H9 (cell line): ENCODE measurements at regions not wholly inside any gene's neighbourhood (a gene's known extent, or its start where the extent isn't known, plus 50 kb on each side); places are given as distances from the start of the nearest gene placed in this dataset.

Experiments
- DNase-seq: peaks from one replicate; pipeline ENCODE4 v3.0.0-alpha.2; 2017
- H2AFZ ChIP-seq: one replicate; pipeline ENCODE4 v1.6.1; 2013; ENCODE audit warnings: mild to moderate bottlenecking, low read length, control low read depth, moderate library complexity
- H2AK5ac ChIP-seq: 2 replicates; pipeline ENCODE4 v1.6.1; 2013; ENCODE audit warnings: low read length, control low read depth, mixed read lengths; ENCODE audit not compliant: insufficient read length
- H2BK120ac ChIP-seq: one replicate; pipeline ENCODE4 v1.6.1; 2013; ENCODE audit warnings: low read depth, mild to moderate bottlenecking, low read length, control low read depth, inconsistent platforms; ENCODE audit not compliant: poor library complexity, severe bottlenecking
- H2BK12ac ChIP-seq: 2 replicates; pipeline ENCODE4 v1.6.1; 2013; ENCODE audit warnings: low read length, control low read depth, mixed read lengths, low read depth; ENCODE audit not compliant: insufficient read length
- H2BK15ac ChIP-seq: 2 replicates; pipeline ENCODE4 v1.6.1; 2013; ENCODE audit warnings: low read depth, low read length, control low read depth
- H2BK20ac ChIP-seq: one replicate; pipeline ENCODE4 v1.6.1; 2013; ENCODE audit warnings: low read depth, mild to moderate bottlenecking, low read length, control low read depth, inconsistent platforms; ENCODE audit not compliant: poor library complexity, severe bottlenecking
- H2BK5ac ChIP-seq: 2 replicates; pipeline ENCODE4 v1.6.1; 2013; ENCODE audit warnings: low read length, control low read depth, mixed read lengths; ENCODE audit not compliant: insufficient read length
- H3K14ac ChIP-seq: 2 replicates; pipeline ENCODE4 v1.6.1; 2013; ENCODE audit warnings: low read length, control low read depth; ENCODE audit not compliant: insufficient read depth
- H3K18ac ChIP-seq: 2 replicates; pipeline ENCODE4 v1.6.1; 2013; ENCODE audit warnings: low read depth, mild to moderate bottlenecking, mixed read lengths, low read length, control low read depth; ENCODE audit not compliant: insufficient read length
- H3K23ac ChIP-seq: 2 replicates; pipeline ENCODE4 v1.6.1; 2013; ENCODE audit warnings: low read length, control low read depth, mixed read lengths, low read depth; ENCODE audit not compliant: insufficient read length
- H3K23me2 ChIP-seq: 2 replicates; pipeline ENCODE4 v1.6.1; 2013; ENCODE audit warnings: low read depth, mild to moderate bottlenecking, mixed read lengths, low read length, control low read depth; ENCODE audit not compliant: insufficient read length, poor library complexity, severe bottlenecking
- H3K27ac ChIP-seq: 2 replicates; pipeline ENCODE4 v1.5.1; 2013; ENCODE audit warnings: low read length, control low read depth, mixed read lengths, low read depth; ENCODE audit not compliant: insufficient read length
- H3K27me3 ChIP-seq: 2 replicates; pipeline ENCODE4 v1.6.1; 2013; ENCODE audit warnings: low read length, control low read depth, inconsistent platforms; ENCODE audit not compliant: insufficient read depth
- H3K4ac ChIP-seq: 2 replicates; pipeline ENCODE4 v1.6.1; 2013; ENCODE audit warnings: low read depth, mild to moderate bottlenecking, control low read depth, inconsistent platforms, low read length, moderate library complexity
- H3K4me1 ChIP-seq: 2 replicates; pipeline ENCODE4 v1.6.1; 2013; ENCODE audit warnings: low read length, control low read depth, inconsistent platforms; ENCODE audit not compliant: insufficient read depth
- H3K4me2 ChIP-seq: 2 replicates; pipeline ENCODE4 v1.6.1; 2013; ENCODE audit warnings: low read length, control low read depth, mixed read lengths; ENCODE audit not compliant: insufficient read length, insufficient read depth
- H3K56ac ChIP-seq: 2 replicates; pipeline ENCODE4 v1.6.1; 2013; ENCODE audit warnings: low read depth, mild to moderate bottlenecking, mixed read lengths, low read length, control low read depth; ENCODE audit not compliant: insufficient read length
- H3K79me1 ChIP-seq: 2 replicates; pipeline ENCODE4 v1.6.1; 2013; ENCODE audit warnings: low read depth, mild to moderate bottlenecking, moderate library complexity, low read length, control low read depth, inconsistent platforms; ENCODE audit not compliant: insufficient read depth, poor library complexity, severe bottlenecking
- H3K79me2 ChIP-seq: 2 replicates; pipeline ENCODE4 v1.6.1; 2013; ENCODE audit warnings: low read length, control low read depth, inconsistent platforms; ENCODE audit not compliant: insufficient read depth
- H3K9ac ChIP-seq: 2 replicates; pipeline ENCODE4 v1.6.1; 2013; ENCODE audit warnings: low read length, control low read depth, mixed read lengths; ENCODE audit not compliant: insufficient read length; ENCODE audit errors: extremely low read depth
- H3K9me3 ChIP-seq: one replicate; pipeline ENCODE4 v1.6.1; 2013; ENCODE audit warnings: low read depth, low read length, inconsistent platforms; ENCODE audit not compliant: control insufficient read depth
- H3T11ph ChIP-seq: one replicate; pipeline ENCODE4 v1.6.1; 2013; ENCODE audit warnings: mild to moderate bottlenecking, low read length, control low read depth, inconsistent platforms
- H4K20me1 ChIP-seq: one replicate; pipeline ENCODE4 v1.6.1; 2013; ENCODE audit not compliant: control insufficient read depth, insufficient read length, insufficient read depth
- H4K5ac ChIP-seq: 2 replicates; pipeline ENCODE4 v1.6.1; 2013; ENCODE audit warnings: low read depth, mild to moderate bottlenecking, mixed read lengths, low read length, control low read depth; ENCODE audit not compliant: insufficient read length
- H4K8ac ChIP-seq: replicated peaks from 2 replicates; pipeline ENCODE4 v1.6.1; 2013; ENCODE audit warnings: low read length, control low read depth, mixed read lengths, low read depth; ENCODE audit not compliant: insufficient read length
- H4K91ac ChIP-seq: 2 replicates; pipeline ENCODE4 v1.6.1; 2013; ENCODE audit warnings: low read depth, mild to moderate bottlenecking, moderate library complexity, mixed read lengths, low read length, control low read depth; ENCODE audit not compliant: insufficient read length
- H3K27ac Mint-ChIP-seq, 3 experiments: 2 replicates in 2 of 3; 3 replicates in 1 of 3; pipeline ENCODE4 v1.8.0; 2020 to 2021; ENCODE audit warnings: mixed read lengths in 3 of 3, mild to moderate bottlenecking in 1 of 3, moderate library complexity in 1 of 3
- H3K27me3 Mint-ChIP-seq: 2 replicates; pipeline ENCODE4 v1.8.0; 2021; ENCODE audit warnings: low read depth, mild to moderate bottlenecking, moderate library complexity, mixed read lengths
- H3K36me3 Mint-ChIP-seq, 3 experiments: 2 replicates in 2 of 3; 3 replicates in 1 of 3; pipeline ENCODE4 v1.8.0; 2020 to 2021; ENCODE audit warnings: low read depth in 3 of 3, mixed read lengths in 3 of 3; ENCODE audit not compliant: insufficient read depth in 1 of 3
- H3K4me1 Mint-ChIP-seq, 2 experiments: 2 replicates each; pipeline ENCODE4 v1.8.0; 2020; ENCODE audit warnings: mixed read lengths in 2 of 2
- H3K4me3 Mint-ChIP-seq, 2 experiments: 2 replicates in 1 of 2; 3 replicates in 1 of 2; pipeline ENCODE4 v1.8.0; 2020 to 2021; ENCODE audit warnings: mild to moderate bottlenecking in 2 of 2, mixed read lengths in 2 of 2, moderate library complexity in 1 of 2
- H3K9me3 Mint-ChIP-seq, 2 experiments: 2 replicates in 1 of 2; 3 replicates in 1 of 2; pipeline ENCODE4 v1.8.0; 2020; ENCODE audit warnings: mild to moderate bottlenecking in 2 of 2, mixed read lengths in 2 of 2, moderate library complexity in 1 of 2
- WGBS: extraction: QIAGEN DNeasy Blood & Tissue Kit; methylation state at CpG from one replicate; pipeline ENCODE4 v1.1.7; 2013; ENCODE audit warnings: missing lambda C conversion rate, low lambda C conversion rate, mixed read lengths; ENCODE audit not compliant: insufficient read length; ENCODE audit errors: extremely low coverage; 5-methylcytosine and 5-hydroxymethylcytosine counted together
- TF ChIP-seq, protein P1 (sequence below): fragments of 200-600 bp; sonication (generic); conservative IDR thresholded peaks from 3 replicates; pipeline ENCODE4 v1.8.0; 2021; ENCODE audit warnings: antibody characterized with exemption, mild to moderate bottlenecking

DNA sequence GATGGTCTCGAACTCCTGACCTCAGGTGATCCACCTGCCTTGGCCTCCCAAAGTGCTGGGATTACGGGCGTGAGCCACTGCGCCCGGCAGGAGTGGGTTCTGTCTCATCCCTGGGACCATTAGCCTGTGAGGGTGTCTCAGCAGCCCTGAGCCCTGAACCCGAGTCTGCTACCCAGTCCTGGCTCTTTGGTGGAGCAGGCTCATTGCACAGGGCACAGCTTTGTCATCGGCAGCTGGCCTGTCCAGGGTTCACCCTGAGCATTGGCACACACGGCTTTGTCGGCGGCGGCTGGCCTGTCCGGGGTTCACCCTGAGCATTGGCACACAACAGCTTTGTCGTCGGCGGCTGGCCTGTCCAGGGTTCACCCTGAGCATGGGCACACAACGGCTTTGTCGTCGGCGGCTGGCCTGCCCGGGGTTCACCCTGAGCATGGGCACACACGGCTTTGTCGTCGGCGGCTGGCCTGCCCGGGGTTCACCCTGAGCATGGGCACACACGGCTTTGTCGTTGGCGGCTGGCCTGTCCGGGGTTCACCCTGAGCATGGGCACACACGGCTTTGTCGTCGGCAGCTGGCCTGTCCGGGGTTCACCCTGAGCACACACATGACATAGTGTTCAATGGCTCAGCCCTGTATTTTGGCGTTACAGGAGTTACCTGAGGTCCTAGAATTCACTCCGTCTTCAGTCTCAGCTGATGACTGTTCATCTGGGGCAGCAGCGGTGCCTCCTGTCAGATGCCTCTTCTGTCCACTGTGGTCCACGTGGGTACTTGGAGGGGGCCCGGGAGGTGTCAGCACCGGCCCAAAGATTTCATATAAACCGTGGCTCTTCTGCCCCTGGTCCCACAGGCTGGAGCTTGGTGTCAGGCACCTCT, 1082.5 kb downstream of the BRD1 start:
- Histone ChIP-seq H4K91ac (no peak overlapping the region), H3K4me2 (no peak overlapping the region), H3K4ac (no peak overlapping the region), H2BK20ac (no peak overlapping the region), H3K9ac (no peak overlapping the region), H3K14ac (no peak overlapping the region), H3K23me2 (no peaks in the 10 kb centered on the region), H2AK5ac (no peak overlapping the region), H4K20me1 (no peaks in the 10 kb centered on the region), H2BK120ac (no peak overlapping the region), H3K23ac (no peak overlapping the region), H3K79me1 (no peaks in the 10 kb centered on the region), H3K27me3 (no peaks in the 10 kb centered on the region), H3T11ph (no peak overlapping the region), H2BK12ac (no peak overlapping the region), H3K27ac (no peak overlapping the region), H3K56ac (no peak overlapping the region), H2AFZ (no peak overlapping the region), H2BK5ac (no peak overlapping the region), H3K9me3 (no peaks in the 10 kb centered on the region), H4K5ac (no peak overlapping the region), H3K4me1 (no peaks in the 10 kb centered on the region), H3K18ac (no peak overlapping the region), H4K8ac (no peak overlapping the region), H3K79me2 (no peaks in the 10 kb centered on the region), H2BK15ac (no peak overlapping the region)
- WGBS, result no CpG with 5 or more reads among the region's 40 CpGs
- Mint-ChIP-seq H3K36me3 (peaks cover 0 to 2% (median 0%) of the 10 kb centered on the region in 3 experiments; a peak in 1 of 7 replicates), H3K9me3 (no peaks in the 10 kb centered on the region), H3K4me1 (no peaks in the 10 kb centered on the region), H3K27ac (peak overlapping the region in 1 of 3 experiments; percentile 14; a peak in 1 of 7 replicates), H3K27me3 (no peaks in the 10 kb centered on the region), H3K4me3 (no peak overlapping the region)
- TF ChIP-seq, protein P1, sequence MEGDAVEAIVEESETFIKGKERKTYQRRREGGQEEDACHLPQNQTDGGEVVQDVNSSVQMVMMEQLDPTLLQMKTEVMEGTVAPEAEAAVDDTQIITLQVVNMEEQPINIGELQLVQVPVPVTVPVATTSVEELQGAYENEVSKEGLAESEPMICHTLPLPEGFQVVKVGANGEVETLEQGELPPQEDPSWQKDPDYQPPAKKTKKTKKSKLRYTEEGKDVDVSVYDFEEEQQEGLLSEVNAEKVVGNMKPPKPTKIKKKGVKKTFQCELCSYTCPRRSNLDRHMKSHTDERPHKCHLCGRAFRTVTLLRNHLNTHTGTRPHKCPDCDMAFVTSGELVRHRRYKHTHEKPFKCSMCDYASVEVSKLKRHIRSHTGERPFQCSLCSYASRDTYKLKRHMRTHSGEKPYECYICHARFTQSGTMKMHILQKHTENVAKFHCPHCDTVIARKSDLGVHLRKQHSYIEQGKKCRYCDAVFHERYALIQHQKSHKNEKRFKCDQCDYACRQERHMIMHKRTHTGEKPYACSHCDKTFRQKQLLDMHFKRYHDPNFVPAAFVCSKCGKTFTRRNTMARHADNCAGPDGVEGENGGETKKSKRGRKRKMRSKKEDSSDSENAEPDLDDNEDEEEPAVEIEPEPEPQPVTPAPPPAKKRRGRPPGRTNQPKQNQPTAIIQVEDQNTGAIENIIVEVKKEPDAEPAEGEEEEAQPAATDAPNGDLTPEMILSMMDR, result no peak
- DNase-seq, result no peak
